GM23248 (cell line): ENCODE measurements at regions not wholly inside any gene's neighbourhood (a gene's known extent, or its start where the extent isn't known, plus 50 kb on each side); places are given as distances from the start of the nearest gene placed in this dataset.

Experiments used
- DNase-seq: peaks from one replicate; pipeline ENCODE4 v3.0.0-alpha.2; 2015
- H2AFZ ChIP-seq: fragments of 200-600 bp; sonication (generic); 2 replicates; pipeline ENCODE4 v1.6.1; 2016; ENCODE audit warnings: antibody characterized with exemption
- H3F3A ChIP-seq: fragments of 200-600 bp; sonication (generic); 2 replicates; pipeline ENCODE4 v1.6.1; 2016; ENCODE audit warnings: mild to moderate bottlenecking, antibody characterized with exemption, mixed run types; ENCODE audit not compliant: insufficient read depth
- H3K27ac ChIP-seq: fragments of 200-600 bp; sonication (generic); 2 replicates; pipeline ENCODE4 v1.5.1; 2016; ENCODE audit warnings: mild to moderate bottlenecking
- H3K27me3 ChIP-seq: fragments of 200-600 bp; sonication (generic); replicated peaks from 2 replicates; pipeline ENCODE4 v1.6.1; 2016; ENCODE audit warnings: mild to moderate bottlenecking; ENCODE audit not compliant: insufficient read depth
- H3K36me3 ChIP-seq: fragments of 200-600 bp; sonication (generic); 2 replicates; pipeline ENCODE4 v1.6.1; 2016; ENCODE audit warnings: low read depth, mild to moderate bottlenecking
- H3K4me1 ChIP-seq: fragments of 200-600 bp; sonication (generic); 2 replicates; pipeline ENCODE4 v1.6.1; 2016; ENCODE audit warnings: mild to moderate bottlenecking; ENCODE audit not compliant: insufficient read depth
- H3K4me2 ChIP-seq: fragments of 200-600 bp; sonication (generic); one replicate; pipeline ENCODE4 v1.6.1; 2016; ENCODE audit warnings: mild to moderate bottlenecking; ENCODE audit not compliant: unreplicated experiment
- H3K4me3 ChIP-seq: fragments of 200-600 bp; sonication (generic); 2 replicates; pipeline ENCODE4 v1.5.1; 2016; ENCODE audit warnings: mild to moderate bottlenecking
- H3K79me2 ChIP-seq: fragments of 200-600 bp; sonication (generic); 2 replicates; pipeline ENCODE4 v1.6.1; 2016; ENCODE audit warnings: mild to moderate bottlenecking; ENCODE audit not compliant: insufficient read depth
- H3K9ac ChIP-seq: fragments of 200-600 bp; sonication (generic); 2 replicates; pipeline ENCODE4 v1.6.1; 2016; ENCODE audit warnings: mild to moderate bottlenecking
- H3K9me2 ChIP-seq: fragments of 200-600 bp; sonication (generic); 2 replicates; pipeline ENCODE4 v1.6.1; 2016; ENCODE audit warnings: mixed run types, mild to moderate bottlenecking, moderate library complexity; ENCODE audit not compliant: insufficient read depth
- H3K9me3 ChIP-seq: fragments of 200-600 bp; sonication (generic); one replicate; pipeline ENCODE4 v1.6.1; 2017; ENCODE audit warnings: low read depth
- H4K20me1 ChIP-seq: fragments of 200-600 bp; sonication (generic); 2 replicates; pipeline ENCODE4 v1.6.0; 2016; ENCODE audit not compliant: insufficient read depth
- EZH2 ChIP-seq: fragments of 200-600 bp; sonication (generic); IDR thresholded peaks from 2 replicates; pipeline ENCODE4 v1.6.1; 2018; ENCODE audit warnings: antibody characterized with exemption, mild to moderate bottlenecking; ENCODE audit not compliant: insufficient read depth, poor library complexity, severe bottlenecking
- EZH2phosphoT487 ChIP-seq: fragments of 200-600 bp; sonication (generic); IDR thresholded peaks from 2 replicates; pipeline ENCODE4 v1.6.1; 2018; ENCODE audit warnings: antibody characterized with exemption, moderate library complexity, mild to moderate bottlenecking, low read depth; ENCODE audit not compliant: insufficient read depth
- WGBS, 2 experiments: methylation state at CpG; one replicate each; pipeline ENCODE4 v1.1.6; 2015 to 2017; ENCODE audit warnings: low lambda C conversion rate in 2 of 2, low coverage in 1 of 2; ENCODE audit errors: missing lambda C conversion rate in 2 of 2; 5-methylcytosine and 5-hydroxymethylcytosine counted together
- in situ Hi-C: fragments of 300-500 bp; cut with MboI; formaldehyde crosslinking; loops from 2 replicates; pipeline ENCODE4 v1.15.0; 2020

DNA sequence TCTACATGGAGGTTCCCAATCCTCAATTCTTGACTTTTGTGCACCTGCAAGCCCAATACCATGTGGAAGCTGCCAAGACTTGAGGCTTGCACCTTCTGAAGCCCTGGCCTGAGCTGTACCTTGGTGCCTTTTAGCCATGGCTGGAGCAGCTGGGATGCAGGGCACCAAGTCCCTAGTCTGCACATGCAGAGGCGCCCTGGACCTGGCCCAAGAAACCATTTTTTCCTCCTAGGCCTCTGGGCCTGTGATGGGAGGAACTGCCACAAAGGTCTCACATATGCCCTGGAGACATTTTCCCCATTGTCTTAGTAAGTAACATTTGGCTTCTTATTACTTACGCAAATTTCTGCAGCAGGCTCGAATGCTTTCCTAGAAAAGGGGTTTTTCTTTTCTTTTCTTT, 431.9 kb upstream of the ANO5 start:
- TF ChIP-seq EZH2phosphoT487, result no peak
- TF ChIP-seq EZH2, result no peak
- Histone ChIP-seq H3K9me3 (no peaks in the 10 kb centered on the region), H3K27me3 (no peaks in the 10 kb centered on the region), H3K9me2 (no peaks in the 10 kb centered on the region), H2AFZ (no peak overlapping the region), H3K4me3 (no peak overlapping the region), H3K27ac (no peak overlapping the region), H3K9ac (no peak overlapping the region), H3F3A (no peaks in the 10 kb centered on the region), H3K4me1 (no peaks in the 10 kb centered on the region), H3K4me2 (no peak overlapping the region), H4K20me1 (no peaks in the 10 kb centered on the region), H3K79me2 (no peaks in the 10 kb centered on the region), H3K36me3 (no peaks in the 10 kb centered on the region)
- in situ Hi-C loops, result no loop called here
- no peak for DNase-seq
- 8 to 22% methylated on average over 3 of the region's 3 CpGs for WGBS, 2 experiments

DNA sequence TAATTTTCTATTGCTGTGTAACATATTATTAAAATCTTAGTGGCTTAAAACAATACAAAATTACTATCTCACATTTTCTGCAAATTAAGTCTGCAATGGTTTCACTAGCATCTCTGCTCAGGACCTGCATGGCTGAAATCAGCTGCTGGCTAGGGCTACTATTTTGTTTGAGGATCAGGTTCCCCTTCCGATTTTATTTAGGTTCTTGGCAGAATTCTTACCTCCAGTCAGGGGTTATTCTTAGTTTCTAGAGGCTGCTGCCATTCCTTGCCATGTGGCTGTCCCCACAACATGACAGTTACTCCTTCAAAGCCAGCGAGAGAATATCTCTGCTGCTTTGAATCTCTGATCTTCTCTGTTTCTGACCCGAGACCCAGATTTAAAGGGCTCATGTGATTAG, 424.5 kb upstream of the ANO5 start:
- Histone ChIP-seq H2AFZ (no peak overlapping the region), H3K4me1 (no peaks in the 10 kb centered on the region), H3F3A (no peaks in the 10 kb centered on the region), H3K79me2 (no peaks in the 10 kb centered on the region), H3K36me3 (no peaks in the 10 kb centered on the region), H3K27ac (no peak overlapping the region), H3K9me2 (no peaks in the 10 kb centered on the region), H3K27me3 (no peaks in the 10 kb centered on the region), H3K9me3 (no peaks in the 10 kb centered on the region), H4K20me1 (no peaks in the 10 kb centered on the region), H3K4me2 (no peak overlapping the region), H3K9ac (no peak overlapping the region), H3K4me3 (no peak overlapping the region)
- in situ Hi-C loops, result no loop called here
- TF ChIP-seq EZH2phosphoT487, result no peak
- no peak for TF ChIP-seq EZH2
- DNase-seq, result no peak
- WGBS, 2 experiments, result 4 to 7% methylated on average over 3 of the region's 3 CpGs

DNA sequence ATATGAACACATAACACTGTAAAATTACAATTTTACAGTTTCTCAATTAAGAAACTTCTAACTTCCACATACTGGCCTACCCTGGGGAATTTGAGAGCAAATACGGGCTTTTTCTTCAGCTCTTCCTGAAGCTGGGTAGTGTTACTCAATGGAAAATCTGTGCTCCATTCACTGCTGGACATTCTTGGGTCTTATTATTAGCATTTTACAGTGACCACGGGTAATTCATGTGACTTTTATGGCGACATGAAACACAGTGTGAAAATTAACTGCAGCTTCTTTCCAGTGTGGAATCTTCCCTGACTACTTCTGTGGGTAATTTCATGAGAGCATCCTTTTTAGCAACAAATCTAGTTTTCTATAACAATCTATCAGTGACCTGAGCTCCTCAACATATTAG, 423.7 kb upstream of the ANO5 start:
- no peaks in the 10 kb centered on the region for H3K36me3 ChIP-seq
- in situ Hi-C loops, result no loop called here
- no peaks in the 10 kb centered on the region for H3K9me2 ChIP-seq
- H3K4me3 ChIP-seq, result no peak overlapping the region
- DNase-seq, result no peak
- H3K9ac ChIP-seq, result no peak overlapping the region
- no peaks in the 10 kb centered on the region for H4K20me1 ChIP-seq
- no peaks in the 10 kb centered on the region for H3K79me2 ChIP-seq
- no peak overlapping the region for H3K4me2 ChIP-seq
- no peaks in the 10 kb centered on the region for H3K4me1 ChIP-seq
- 0 to 1% methylated on average over 3 of the region's 3 CpGs for WGBS, 2 experiments
- H3K9me3 ChIP-seq, result no peaks in the 10 kb centered on the region
- no peak for TF ChIP-seq EZH2phosphoT487
- TF ChIP-seq EZH2, result no peak
- no peak overlapping the region for H3K27ac ChIP-seq
- no peaks in the 10 kb centered on the region for H3K27me3 ChIP-seq
- no peak overlapping the region for H2AFZ ChIP-seq
- H3F3A ChIP-seq, result no peaks in the 10 kb centered on the region

DNA sequence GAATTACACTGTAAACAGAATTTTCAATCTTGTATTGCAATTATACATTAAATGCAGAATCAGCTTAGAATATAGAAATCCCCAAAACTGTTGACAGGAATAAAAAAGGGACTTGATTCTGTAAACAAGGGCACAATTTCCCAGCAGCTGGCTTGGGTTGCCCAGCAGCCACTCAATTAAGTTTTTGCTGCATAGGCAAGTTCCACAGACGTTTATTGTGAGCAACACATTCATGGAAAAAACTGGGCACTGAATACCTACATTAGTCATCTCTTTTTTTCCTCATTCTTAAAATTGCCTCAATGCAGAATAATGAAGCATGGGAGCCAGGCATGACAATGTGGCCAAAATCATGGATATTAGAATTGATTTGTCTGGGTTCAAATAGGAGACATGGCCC, 421.8 kb upstream of the ANO5 start:
- Histone ChIP-seq H3K4me2 (no peak overlapping the region), H3K9me3 (no peaks in the 10 kb centered on the region), H3K4me3 (no peak overlapping the region), H3K36me3 (no peaks in the 10 kb centered on the region), H3K79me2 (no peaks in the 10 kb centered on the region), H2AFZ (no peak overlapping the region), H3K9ac (no peak overlapping the region), H3K9me2 (no peaks in the 10 kb centered on the region), H3K27ac (no peak overlapping the region), H3K27me3 (no peaks in the 10 kb centered on the region), H4K20me1 (no peaks in the 10 kb centered on the region), H3K4me1 (no peaks in the 10 kb centered on the region), H3F3A (no peaks in the 10 kb centered on the region)
- 0% methylated on average over 1 of the region's 1 CpG for WGBS, 2 experiments
- in situ Hi-C loops, result no loop called here
- no peak for DNase-seq
- TF ChIP-seq EZH2phosphoT487 (no peak), EZH2 (no peak)

DNA sequence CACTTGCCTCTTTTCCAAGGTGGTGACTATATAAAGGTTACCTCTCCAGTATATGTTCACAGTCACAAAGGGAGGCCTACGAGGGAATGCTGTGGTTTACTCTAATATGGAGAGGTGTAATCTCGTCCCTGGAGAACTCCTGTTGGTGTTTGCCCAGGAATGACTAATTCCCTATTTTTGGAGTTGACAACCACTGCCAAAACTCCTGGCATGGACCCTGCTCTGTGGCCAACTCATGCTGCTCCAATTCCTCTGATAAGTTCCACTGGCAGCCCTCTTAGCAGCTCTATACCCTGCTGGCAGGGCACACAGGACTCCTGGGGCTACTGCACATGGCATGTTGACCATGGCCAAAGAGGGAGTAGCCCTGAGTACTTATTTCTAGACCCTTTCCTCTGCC, 418.7 kb upstream of the ANO5 start:
- no peaks in the 10 kb centered on the region for H3K9me2 ChIP-seq
- no peaks in the 10 kb centered on the region for H3K36me3 ChIP-seq
- H3K79me2 ChIP-seq, result no peaks in the 10 kb centered on the region
- H3K27me3 ChIP-seq, result no peaks in the 10 kb centered on the region
- H4K20me1 ChIP-seq, result no peaks in the 10 kb centered on the region
- DNase-seq, result no peak
- H2AFZ ChIP-seq, result no peak overlapping the region
- no peak for TF ChIP-seq EZH2
- no peak for TF ChIP-seq EZH2phosphoT487
- H3K9ac ChIP-seq, result no peak overlapping the region
- H3K4me3 ChIP-seq, result no peak overlapping the region
- H3K27ac ChIP-seq, result no peak overlapping the region
- 0 to 5% methylated on average over 2 of the region's 2 CpGs for WGBS, 2 experiments
- no peaks in the 10 kb centered on the region for H3F3A ChIP-seq
- H3K9me3 ChIP-seq, result no peaks in the 10 kb centered on the region
- H3K4me2 ChIP-seq, result no peak overlapping the region
- in situ Hi-C loops, result no loop called here
- no peaks in the 10 kb centered on the region for H3K4me1 ChIP-seq
